ENCODE measurements at regions not wholly inside any gene's neighbourhood (a gene's known extent, or its start where the extent isn't known, plus 50 kb on each side); places are given as distances from the start of the nearest gene placed in this dataset.

DNA sequence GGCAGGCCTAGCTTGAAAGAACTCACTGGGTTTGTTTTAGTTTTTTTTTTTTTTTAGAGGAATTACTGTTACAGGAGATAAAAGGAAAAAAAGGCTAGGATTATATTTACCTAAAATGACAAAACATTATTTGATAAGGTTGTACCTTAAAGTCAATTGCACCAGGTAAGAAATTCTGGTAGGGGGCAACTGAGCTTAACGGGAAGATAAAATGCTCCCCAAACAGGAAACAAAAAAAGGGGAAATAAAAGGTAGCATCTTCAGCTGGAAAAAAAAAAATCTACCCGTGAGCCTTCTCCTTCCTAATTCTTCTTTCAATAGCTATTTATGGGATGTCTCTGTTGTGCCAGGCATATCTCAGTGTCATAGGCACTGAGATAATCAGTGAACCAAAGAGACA, 164.5 kb downstream of the PIK3R1 start:
- no peak for DNase-seq

DNA sequence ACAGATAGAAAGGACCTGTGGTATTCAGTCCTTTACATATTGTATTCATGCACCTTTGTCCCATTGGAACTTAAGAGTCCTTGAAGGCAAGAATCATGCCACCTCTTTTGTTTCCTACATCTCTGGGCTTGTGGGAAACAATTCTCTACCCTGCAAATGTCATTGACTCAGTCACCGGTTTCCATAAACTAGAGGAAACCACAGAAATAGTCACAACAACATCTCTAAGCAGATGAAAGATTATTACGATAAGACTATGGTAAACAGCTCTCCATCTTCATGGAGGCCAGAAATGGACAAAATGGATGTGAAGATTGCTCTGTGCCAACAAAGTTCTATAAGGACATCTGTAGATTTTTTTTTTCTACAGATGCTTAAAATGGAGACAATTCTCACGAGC, 165.5 kb downstream of the PIK3R1 start:
- DNase-seq = no peak

DNA sequence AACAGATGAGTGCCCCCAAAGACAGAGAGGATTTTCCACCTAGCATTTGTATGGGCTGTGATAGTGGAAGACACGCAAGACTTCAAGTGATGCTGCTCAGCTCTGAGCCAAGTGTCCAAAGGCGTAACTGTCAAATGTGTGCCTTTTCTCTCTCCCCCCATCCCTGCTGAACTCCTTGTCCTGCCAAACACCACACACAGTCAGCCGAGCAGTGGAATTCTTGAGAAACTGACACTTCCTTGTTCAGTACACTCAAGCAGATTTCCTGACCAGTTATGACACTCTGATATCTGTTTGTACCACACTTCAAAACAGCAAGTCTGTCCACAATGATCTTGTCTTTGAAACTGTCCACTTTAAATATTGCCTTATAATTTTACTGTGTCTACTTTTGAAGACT, 166.4 kb downstream of the PIK3R1 start:
- DNase-seq = no peak

DNA sequence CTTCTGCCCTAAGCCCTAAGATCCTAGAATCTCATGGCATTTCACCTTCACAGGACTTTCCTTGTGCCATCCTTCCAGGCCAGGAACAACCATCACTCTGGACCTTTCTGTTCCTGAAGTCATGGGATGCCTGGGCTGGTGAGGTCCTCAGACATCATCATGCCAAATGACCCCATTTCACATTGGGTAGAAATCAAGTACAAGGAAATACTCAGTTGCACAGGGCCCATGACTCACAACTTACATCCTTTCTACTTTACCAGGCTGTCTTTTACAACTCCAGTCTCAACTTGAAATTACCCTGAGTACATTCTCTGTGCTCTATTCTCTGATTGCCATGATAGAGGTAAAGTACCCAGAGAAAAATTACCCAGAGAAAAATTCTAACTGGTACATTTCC, 167.1 kb downstream of the PIK3R1 start:
- DNase-seq = no peak

DNA sequence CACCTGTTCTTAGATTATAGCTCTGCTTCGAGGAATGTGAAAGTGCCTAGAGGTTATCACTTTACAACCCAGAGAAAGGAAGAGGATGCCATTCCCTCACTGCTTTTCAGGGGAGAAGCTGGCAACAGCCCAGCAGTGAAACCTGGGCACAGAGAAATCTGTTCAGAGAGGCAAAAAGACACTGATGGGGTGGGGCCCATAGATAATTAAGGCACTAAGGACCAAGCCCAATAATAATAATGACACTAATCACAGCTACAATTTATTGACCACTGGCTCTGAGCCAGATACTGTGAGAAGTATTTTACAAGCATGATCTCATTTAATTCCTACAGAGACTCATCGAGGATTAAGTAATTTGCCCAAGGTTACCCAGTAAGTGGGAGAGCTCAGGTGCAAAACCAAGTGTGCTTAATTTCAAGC, 168.3 kb downstream of the PIK3R1 start:
- no peak for DNase-seq

DNA sequence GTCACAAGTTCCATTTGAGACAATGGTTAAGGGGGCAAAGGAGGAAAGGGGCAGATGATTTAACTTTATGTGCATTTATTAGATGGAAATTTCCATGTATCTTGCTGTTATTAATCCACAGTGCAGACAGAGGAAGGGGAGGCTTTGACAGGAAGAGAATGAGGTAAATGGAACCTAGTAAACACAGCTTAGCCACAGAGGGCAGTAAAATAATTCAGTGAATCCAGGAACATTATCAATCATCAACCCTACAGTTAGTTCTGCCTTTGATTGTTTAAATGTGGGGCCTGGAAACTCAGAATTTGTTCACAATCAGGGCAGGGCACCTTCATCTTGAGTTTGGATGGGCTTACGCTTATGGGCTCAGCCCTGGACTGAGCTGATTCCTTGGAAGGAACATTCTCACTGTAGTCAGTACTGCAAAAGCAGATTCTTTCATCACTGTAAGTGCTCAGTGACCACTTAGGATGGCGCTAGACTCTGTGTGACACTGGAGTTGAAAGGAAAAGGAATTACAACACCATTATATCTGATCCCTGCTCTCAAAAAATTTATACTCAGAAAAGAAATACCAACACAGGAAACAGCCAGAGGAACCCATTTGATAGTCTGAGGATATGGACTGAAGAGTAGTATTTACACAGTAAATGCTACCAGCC, 169.5 kb downstream of the PIK3R1 start:
- no peak for DNase-seq

DNA sequence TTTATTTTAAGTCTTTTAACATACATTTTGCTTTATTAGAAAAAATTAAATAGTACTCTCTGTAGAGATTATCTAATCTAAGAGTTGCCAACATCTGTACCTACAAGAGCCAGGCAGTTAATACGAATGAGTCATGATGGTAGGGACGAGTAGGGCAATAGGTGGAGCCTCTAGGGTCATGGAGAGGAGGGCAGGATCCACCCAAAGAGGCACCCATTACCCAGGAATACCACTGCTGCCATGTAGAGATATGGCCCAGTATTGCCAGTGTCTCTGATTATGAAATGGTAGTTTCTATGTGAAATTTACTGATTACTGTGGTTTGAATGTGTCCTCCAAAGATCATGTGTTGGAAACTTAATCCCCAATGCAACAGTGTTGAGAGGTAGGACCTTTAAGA, 170.4 kb downstream of the PIK3R1 start:
- no peak for DNase-seq

DNA sequence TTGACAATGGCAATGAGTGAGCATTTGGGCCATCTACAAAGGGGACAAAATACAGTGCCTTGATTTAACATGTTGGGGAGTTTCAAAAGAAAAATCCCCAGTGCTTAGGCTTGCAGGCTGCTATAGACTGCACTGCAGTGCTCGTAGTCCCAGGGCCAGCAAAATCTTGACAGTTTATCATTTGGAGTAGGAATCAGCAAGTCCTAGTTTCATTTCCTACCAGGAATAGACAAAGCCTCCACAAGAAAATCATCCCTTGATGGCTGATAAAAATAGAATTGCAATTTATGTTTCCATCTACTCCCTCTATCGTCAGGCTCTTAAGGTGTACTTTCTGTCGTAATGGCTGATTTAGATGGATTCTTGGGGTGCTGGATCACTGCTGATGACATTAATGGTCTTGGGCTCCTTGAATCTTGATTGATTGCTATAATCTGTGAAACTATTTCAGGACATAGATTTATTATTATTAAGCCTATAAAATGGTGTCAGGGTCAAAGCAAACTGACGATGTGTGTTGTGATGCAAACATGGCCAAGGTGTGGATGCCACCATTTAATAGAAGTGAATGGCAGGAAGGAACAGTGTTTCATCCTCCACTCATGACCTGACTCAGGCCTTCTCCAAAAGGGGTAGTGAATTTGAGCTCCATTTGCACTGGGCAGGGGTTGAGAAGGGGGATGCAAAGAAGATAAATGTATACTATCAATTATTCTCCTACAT, 171.7 kb downstream of the PIK3R1 start:
- DNase-seq = no peak

DNA sequence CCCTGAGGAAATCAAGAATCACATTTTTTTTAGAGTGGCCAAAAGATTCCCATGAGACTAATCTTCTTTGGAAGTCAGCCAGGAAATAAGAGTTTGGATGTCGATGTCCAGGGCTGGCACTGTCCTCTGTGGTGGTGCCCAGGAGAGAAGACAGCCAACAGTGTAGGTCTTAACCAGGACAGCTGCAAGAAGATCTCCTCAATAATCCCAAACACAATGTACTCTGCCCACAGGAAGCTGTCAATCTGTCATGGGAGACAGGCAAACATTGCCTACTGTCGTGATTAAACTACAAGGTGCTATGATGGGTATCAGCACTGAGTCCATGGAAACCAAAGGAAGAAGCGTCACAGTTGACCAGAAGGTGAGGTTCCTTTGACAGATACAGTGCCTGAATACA, 174.1 kb downstream of the PIK3R1 start:
- DNase-seq = no peak

DNA sequence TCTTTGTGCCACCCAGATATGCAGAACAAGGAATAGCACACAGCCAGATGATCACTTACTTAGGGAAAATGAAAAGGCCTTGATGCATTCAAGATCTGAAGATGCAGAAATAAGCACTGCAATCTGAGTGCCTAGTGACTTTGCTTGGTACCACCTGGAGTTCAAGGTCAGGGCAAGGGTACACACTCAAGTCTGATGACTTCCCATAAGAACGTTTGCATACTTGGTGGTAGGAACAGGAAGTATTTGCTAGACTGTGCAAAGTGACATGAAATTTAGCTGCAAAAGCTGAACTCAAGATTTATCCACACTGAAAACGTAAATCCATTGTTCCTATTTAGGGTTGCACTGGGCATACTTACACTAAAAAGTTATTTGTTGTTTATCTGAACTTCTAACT, 177.1 kb downstream of the PIK3R1 start:
- DNase-seq = no peak

DNA sequence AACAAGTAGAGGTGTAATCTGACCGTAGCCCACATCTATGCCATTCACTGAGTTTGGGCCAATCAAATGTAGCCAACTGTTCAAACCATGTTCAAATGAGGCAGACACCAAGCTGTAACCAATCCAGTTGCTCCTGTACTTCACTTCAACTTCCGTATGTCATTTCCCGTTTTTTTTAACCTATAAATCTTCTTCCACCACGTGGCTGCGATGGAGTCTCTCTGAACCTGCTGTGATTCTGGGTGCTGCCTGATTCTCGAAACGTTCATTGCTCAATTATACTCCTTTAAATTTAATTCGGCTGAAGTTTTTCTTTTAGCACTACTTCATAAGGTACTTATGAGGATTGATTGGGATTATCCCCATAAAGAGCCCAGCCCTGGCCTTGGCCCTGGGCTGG, 179.7 kb downstream of the PIK3R1 start:
- DNase-seq = no peak

DNA sequence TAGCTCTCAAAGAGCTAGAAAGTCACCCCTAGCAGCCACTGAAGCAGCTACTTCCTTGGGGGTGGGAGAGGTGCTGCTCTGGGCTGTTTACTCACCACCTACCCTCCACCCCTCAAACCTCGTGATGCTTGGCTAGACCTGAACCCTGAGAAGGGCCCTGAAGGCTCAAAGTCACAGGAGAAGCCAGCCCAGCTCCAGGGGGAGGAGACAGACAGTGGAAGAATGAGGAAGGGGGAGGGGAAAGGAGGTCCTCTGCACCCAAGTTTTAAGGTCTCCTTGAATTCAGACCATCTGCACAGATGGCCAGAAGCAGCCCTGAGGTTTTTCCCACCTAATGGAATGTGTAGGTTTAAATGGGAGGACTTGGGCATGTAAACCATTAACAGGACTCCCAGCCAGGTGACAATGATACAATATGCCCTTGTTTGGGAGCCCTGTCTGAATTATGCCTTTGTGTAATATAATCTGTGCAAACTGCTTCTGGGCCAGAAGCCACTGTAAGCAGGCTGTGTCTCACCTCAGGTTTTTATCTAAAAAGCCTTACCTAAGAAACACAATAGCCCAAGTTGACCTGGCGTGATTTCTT, 180.5 kb downstream of the PIK3R1 start:
- peak; percentile 10 to 25 for DNase-seq

DNA sequence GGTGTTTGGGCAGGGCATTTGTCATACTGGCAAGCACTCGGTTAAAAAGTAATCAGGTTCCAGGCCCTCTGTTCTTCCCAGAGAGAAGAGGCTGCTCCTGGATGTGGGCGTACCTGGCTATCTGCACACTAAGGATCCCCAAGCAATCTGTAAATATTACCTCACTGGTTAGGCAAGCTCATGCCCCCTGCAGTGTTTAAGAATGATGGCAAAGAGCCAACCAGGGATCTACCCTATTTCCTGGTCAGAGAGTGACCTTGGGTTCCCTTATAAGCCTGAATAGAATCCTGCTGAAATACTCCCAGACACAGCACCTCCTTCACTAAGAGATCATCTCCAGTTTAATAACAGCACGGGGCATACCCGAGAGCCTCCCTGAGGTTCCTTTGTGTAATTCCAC, 181.2 kb downstream of the PIK3R1 start:
- peak; percentile 11 to 35 for DNase-seq

DNA sequence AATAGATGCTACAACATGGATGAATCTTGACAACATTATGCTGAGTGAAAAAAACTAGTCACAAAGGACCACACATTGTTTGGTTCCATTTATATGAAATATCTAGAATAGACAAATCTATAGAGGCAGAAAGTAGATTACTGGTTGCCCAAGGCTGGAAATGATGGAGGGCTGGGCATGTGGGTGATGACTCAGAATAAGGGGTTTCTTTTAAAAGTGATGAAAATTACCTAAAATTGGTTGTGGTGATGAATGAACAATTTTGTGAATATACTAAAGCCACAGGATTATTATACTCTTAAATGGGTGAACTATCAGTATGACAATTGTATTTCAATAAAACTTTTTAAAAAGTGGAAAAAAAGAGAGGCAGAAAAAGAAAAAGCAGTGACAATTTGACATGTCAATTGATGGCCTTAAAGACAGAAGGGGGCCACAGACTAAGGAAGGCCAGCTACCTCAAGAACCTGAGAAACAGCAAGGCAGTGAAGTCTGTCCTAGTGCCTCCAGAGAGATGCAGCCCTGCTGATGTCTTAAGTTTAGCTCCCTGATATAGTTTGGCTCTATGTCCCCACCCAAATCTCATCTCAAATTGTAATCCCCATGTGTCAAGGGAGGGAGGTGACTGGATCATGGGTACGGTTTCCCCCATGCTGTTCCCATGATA, 182.7 kb downstream of the PIK3R1 start:
- DNase-seq = no peak

DNA sequence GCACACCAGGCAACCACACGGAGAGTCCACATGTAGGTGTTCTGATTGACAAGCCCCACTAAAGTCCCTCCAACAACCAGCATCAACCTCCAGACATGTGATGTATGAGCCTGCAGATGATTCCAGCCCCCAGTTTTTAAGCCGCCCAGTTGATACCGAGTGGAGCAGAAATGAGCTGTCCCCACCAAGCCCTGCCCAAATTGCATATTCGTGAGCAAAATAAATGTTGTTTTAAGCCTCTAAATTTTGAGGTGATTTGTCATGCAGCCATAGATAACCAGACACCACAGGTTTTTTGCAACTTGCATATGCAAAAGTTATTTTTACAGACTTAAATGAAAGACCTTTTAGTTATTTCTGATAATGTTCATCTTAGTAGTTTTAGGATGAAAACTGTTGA, 187.7 kb downstream of the PIK3R1 start:
- no peak for DNase-seq

DNA sequence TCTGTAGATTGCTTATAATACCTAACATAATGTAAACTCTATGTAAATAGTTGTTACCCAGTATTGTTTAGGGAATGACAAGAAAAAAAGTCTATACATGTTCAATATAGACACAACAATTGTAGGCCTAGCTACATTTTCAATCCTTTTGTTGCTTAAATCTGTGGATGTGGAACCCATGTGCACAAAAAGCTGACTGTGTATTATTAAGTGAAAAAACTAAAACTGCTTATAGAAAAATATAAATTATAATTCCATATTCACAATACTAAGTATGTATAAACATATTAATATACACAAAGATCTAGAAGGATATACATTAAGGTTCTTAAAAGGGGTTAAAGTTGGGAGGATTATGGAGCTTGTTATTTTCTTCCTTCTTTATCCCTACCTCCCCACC, 188.7 kb downstream of the PIK3R1 start:
- no peak for DNase-seq

DNA sequence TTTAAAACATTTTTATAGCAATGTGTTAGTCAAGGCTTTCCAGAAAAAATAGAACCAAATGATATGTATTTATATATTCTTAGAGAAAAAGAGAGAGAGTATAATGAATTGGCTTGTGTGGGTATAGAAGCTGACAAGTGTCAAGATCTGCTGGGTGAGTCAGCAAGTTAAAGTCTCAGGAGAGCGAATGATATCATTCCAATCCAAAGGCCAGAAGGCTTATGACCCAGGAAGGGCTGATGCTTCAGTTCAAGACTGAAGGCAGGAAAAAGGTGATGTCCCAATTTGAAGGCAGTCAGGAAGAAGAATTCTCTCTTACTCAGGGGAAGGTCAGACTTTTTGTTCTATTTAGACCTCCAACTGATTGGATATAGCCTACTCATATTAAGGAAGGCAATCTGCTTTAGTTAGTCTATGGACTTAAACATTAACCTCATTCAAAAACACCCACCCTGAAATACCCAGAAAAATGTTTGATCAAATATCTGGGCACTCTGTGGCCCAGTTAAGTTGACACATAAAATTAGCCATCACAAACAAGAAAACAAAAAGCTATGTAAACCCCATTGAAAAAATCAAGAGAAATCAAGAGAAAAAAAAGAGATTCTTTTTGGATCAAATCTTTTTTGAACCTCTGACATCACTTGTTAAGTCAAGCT, 189.6 kb downstream of the PIK3R1 start:
- no peak for DNase-seq

DNA sequence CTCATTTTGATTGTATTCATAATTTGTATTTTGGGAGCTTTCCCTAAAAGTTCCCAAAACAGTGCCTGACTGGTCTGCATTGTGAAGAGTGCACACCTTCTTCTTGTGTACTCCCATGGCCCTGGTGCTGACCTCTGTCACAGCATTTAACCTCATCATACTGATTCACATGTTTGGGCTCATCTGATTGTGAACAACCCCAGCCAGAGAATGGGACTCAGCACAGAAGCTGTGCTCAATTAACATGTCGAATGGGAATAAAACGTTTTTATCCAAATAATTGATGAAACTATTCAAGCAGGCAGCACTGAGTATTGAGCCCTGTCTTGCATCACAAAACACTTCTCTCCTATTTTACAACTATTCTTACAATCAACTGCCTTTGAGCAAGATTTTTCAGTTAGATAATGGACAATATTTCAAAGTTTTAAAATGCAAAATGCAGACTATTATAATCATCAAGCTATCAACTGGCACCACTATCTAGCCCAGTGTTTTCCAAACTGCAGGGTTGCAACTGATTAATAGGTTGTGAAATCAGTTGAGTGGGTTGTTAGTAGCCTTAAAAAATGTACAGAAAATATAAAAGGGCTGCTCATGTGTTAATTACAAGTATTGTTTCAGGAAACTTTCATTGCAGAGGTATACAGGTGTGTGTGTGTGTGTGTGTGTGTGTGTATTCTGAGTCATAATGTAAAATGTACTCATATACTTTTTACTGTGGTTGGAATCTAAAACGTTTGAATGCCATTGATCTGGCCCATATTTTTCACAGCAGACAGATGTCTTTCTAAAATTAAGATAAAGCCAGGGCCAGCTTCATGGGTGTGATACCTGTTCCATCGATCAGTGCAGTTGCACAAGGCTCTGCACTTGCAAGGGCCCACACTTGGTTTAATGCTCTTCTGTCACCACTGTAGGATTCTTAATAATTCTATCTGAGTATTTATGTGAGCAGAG, 190.5 kb downstream of the PIK3R1 start:
- no peak for DNase-seq

DNA sequence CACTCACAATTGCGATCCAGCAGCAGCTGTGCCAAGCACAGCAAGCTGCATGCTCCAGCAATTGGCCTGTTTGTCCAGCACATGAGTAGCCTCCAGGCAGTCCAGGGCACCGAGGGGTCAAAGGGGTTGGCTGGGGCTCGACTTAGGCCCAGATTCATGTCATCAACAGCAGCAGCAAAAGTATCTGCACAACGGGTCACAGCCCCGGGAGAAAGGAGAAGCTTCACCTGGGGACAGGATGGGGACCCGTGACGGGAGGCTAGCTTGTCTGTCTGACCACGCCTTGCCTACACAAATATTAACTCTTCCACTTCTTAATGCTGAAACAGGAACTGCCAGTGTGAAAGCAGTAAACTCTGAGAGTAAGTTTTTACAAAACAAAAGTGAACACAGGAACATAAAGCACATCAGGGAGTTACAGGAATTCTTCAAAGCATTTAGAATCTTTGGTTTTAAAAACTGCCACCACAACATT, 191.2 kb downstream of the PIK3R1 start:
- no peak for DNase-seq

DNA sequence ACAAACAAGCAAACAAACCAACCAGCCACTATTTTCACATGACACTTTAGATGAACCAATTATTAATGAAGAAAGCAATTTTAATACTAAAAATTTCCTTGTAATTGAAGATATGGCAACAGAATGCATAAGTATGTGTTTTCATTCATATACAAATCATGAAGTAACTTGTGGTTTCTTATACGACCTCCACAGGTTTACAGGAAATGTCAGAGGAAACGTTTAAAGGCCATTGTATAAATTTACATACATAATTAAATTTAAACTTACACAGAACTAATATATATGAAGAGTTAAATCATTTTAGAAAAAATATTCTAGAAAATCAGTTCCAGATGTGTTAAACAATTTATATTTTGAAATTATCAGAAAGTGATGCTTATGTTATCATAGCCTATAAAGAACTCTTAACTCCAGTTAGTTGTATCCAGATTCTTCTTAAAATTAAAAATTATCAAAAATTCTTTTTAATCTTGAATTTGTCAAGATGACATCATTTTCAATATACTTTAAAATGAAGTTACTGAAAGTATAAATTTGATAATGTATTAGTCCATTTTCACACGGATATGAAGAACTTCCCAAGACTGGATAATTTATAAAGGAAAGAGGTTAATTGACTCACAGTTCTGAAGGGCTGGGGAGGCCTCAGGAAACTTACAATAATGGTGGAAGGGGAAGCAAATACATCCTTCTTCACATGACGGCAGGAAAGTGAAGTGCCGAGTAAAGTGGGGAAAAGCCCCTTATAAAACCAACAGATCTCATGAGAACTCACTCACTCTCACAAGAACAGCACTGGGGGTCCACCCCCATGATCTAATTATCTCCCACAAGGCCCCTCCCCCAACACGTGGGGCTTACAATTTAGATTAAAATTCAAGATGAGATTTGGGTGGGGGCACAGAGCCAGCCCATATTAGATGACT, 192.0 kb downstream of the PIK3R1 start:
- DNase-seq = no peak

DNA sequence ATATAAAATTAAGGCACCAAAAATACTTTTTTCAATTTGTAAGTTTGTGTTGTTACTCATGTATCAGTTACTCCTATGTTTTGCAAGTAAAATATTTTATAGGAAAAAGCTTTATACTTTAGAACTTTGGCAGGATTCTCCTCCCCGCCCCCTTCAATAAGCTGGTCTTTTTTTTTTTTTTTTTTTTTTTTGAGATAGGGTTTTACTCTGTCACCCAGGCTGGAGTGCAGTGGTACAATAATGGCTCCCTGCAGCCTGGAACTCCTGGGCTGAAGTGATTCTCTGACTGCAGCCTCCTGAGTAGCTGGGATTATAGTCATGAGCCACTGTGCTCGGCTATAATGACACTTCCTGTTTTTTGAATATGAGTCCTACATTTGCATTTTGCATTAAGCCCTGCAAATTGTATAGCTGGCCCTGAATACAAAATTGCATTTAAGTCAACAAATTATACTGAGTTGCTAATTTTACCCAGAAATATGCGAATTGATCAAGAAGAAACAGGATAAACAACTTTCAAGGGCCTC, 192.9 kb downstream of the PIK3R1 start:
- no peak for DNase-seq
